CD4-positive, alpha-beta memory T cell (primary cell): ENCODE measurements at regions not wholly inside any gene's neighbourhood (a gene's known extent, or its start where the extent isn't known, plus 50 kb on each side); places are given as distances from the start of the nearest gene placed in this dataset.
"Not testable (repeated sequence)": the region's sequence is repeated elsewhere in the genome, so short reads cannot be mapped to it uniquely, and the experiment has no call there.

Experiments
- CTCF ChIA-PET: fragments of 350-600 bp; sonication (Branson Sonifier 250); formaldehyde crosslinking; loops from one replicate; lab custom pipeline; 2021; ENCODE audit warnings: inconsistent platforms; ENCODE audit not compliant: partially characterized antibody; lab: Charles Lee
- POLR2A ChIA-PET: fragments of 350-600 bp; sonication (Branson Sonifier 250); formaldehyde crosslinking; loops from one replicate; lab custom pipeline; 2021; ENCODE audit not compliant: partially characterized antibody; lab: Charles Lee
- DNase-seq, 5 donors: peaks; one replicate each; pipeline versions ENCODE4 v3.0.0 to v3.0.0-alpha.2; 2020 to 2022; ENCODE audit warnings: mixed read lengths in 1 of 5
- H3K27ac ChIP-seq: one replicate; pipeline ENCODE4 v1.7.0; 2013; ENCODE audit warnings: low read depth, low read length
- H3K27me3 ChIP-seq: 2 replicates; pipeline ENCODE4 v1.7.0; 2013; ENCODE audit warnings: mild to moderate bottlenecking, low read length, moderate library complexity; ENCODE audit not compliant: insufficient read depth
- H3K36me3 ChIP-seq: 2 replicates; pipeline ENCODE4 v1.7.0; 2013; ENCODE audit warnings: mild to moderate bottlenecking, low read length, moderate library complexity; ENCODE audit not compliant: insufficient read depth
- H3K4me1 ChIP-seq: 2 replicates; pipeline ENCODE4 v1.7.0; 2013; ENCODE audit warnings: mild to moderate bottlenecking, low read length, moderate library complexity; ENCODE audit not compliant: insufficient read depth
- H3K4me3 ChIP-seq, 2 donors: one replicate each; pipeline ENCODE4 v1.7.0; 2013; ENCODE audit warnings: low read length in 2 of 2, mild to moderate bottlenecking in 1 of 2
- H3K9me3 ChIP-seq, 2 donors: one replicate each; pipeline ENCODE4 v1.7.0; 2013; ENCODE audit warnings: low read length in 2 of 2, control low read depth in 1 of 2; ENCODE audit not compliant: control insufficient read depth in 1 of 2
- H3K27ac Mint-ChIP-seq, 7 donors: one replicate each; pipeline ENCODE4 v1.8.0; 2020 to 2021; ENCODE audit warnings: mixed read lengths in 7 of 7, mild to moderate bottlenecking in 6 of 7, inconsistent platforms in 3 of 7, moderate library complexity in 3 of 7
- H3K27me3 Mint-ChIP-seq, 2 donors: one replicate each; pipeline ENCODE4 v1.8.0; 2020 to 2021; ENCODE audit warnings: mixed read lengths in 2 of 2
- H3K36me3 Mint-ChIP-seq, 2 donors: one replicate each; pipeline ENCODE4 v1.8.0; 2020 to 2021; ENCODE audit warnings: mixed read lengths in 2 of 2, inconsistent platforms in 1 of 2, mild to moderate bottlenecking in 1 of 2
- H3K4me1 Mint-ChIP-seq, 4 donors: one replicate each; pipeline ENCODE4 v1.8.0; 2020 to 2021; ENCODE audit warnings: mixed read lengths in 4 of 4, mild to moderate bottlenecking in 1 of 4
- H3K4me3 Mint-ChIP-seq, 8 donors: one replicate each; pipeline ENCODE4 v1.8.0; 2020 to 2021; ENCODE audit warnings: mixed read lengths in 8 of 8, mild to moderate bottlenecking in 7 of 8, moderate library complexity in 6 of 8, inconsistent platforms in 3 of 8
- H3K9me3 Mint-ChIP-seq, 8 donors: one replicate each; pipeline ENCODE4 v1.8.0; 2020 to 2021; ENCODE audit warnings: mixed read lengths in 8 of 8, mild to moderate bottlenecking in 5 of 8, inconsistent platforms in 3 of 8, moderate library complexity in 1 of 8
- intact Hi-C: fragments of 100-400 bp; cut with micrococcal nuclease; formaldehyde crosslinking; loops from one replicate; pipeline ENCODE4 v1.15.1; 2023

DNA sequence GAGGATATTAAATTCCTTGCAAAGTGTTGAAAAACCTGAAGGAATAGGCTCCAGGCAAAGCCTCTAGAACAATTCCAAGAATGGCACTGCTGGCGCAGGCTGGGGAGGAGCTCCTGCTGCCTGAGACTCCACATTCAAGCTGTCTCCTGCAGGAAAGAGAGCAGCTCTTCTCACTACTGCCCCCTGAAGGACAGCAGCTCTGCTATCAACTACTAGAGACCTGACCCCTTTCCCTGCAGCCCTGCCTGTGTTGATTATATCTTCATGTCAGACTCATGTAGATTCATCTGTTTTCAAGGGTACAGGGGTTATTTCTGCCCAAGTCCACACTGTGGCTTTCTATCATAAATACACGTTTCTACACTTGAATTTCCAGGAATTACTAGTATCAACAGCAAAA lies 249.7 kb downstream of the RPIA start:
- POLR2A ChIA-PET, H3K4me1 ChIP-seq, H3K27me3 Mint-ChIP-seq, H3K36me3 ChIP-seq, CTCF ChIA-PET, H3K9me3 ChIP-seq, H3K27ac Mint-ChIP-seq, H3K4me3 Mint-ChIP-seq, H3K36me3 Mint-ChIP-seq, H3K4me3 ChIP-seq, H3K4me1 Mint-ChIP-seq, intact Hi-C loops, H3K27me3 ChIP-seq, H3K27ac ChIP-seq, DNase-seq, H3K9me3 Mint-ChIP-seq: not testable (repeated sequence)

DNA sequence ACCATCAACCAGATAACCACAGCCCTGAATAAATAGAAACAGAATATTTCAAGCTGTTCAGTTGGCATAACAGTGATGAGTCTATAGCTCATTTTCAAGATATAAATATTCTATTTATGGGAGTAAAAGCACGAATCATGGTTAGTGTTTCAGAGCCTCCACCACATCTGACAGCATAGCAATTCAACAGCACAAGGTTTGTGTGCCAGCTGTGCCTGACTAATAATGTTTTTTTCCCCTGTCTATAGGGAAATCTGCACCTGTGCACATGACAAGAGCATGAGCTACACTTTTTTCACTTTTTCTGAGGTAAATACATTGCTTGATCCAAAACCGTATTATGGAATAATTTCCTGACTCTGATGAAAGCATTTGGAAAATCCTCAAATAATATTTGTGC lies 251.3 kb downstream of the RPIA start:
- H3K27ac Mint-ChIP-seq, result no peak overlapping the region
- DNase-seq, result no peak
- no peak overlapping the region for H3K4me3 Mint-ChIP-seq
- no peak overlapping the region for H3K27ac ChIP-seq
- no peaks in the 10 kb centered on the region for H3K4me1 ChIP-seq
- peaks cover 2 to 5% of the 10 kb centered on the region in 2 donors for H3K27me3 Mint-ChIP-seq
- no peaks in the 10 kb centered on the region for H3K36me3 ChIP-seq
- POLR2A ChIA-PET, result no interaction called here
- no peak overlapping the region for H3K4me3 ChIP-seq
- no peaks in the 10 kb centered on the region for H3K9me3 Mint-ChIP-seq
- no peaks in the 10 kb centered on the region for H3K9me3 ChIP-seq
- H3K27me3 ChIP-seq, result no peaks in the 10 kb centered on the region
- H3K36me3 Mint-ChIP-seq, result no peaks in the 10 kb centered on the region
- intact Hi-C loops, result no loop called here
- no peaks in the 10 kb centered on the region for H3K4me1 Mint-ChIP-seq
- CTCF ChIA-PET, result no interaction called here

DNA sequence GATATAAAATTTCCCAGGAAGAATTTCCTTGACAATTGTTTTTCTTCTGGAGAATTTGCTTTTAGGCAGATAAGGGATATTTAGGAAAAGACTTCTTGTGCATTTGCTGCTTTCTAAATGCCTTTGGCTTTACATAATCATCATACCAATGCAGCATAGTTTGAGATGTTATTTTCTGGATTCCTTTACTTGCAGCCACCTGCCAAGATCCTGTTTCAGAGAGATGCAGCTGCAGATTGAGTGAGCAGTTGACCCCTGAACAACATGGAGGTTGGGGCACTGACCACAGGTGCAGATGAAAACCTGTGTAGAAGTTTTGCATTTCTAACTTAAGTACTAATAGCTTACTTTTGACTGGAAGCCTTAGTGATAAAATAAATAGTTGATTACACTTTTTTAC lies 257.9 kb downstream of the RPIA start:
- Histone ChIP-seq H3K9me3 (no peaks in the 10 kb centered on the region), H3K27ac (no peak overlapping the region), H3K36me3 (no peaks in the 10 kb centered on the region), H3K4me1 (no peaks in the 10 kb centered on the region), H3K27me3 (no peaks in the 10 kb centered on the region), H3K4me3 (no peak overlapping the region)
- ChIA-PET POLR2A (no interaction called here), CTCF (no interaction called here)
- H3K27me3 Mint-ChIP-seq, result peaks cover 6 to 9% of the 10 kb centered on the region in 2 donors
- no peak overlapping the region for H3K27ac Mint-ChIP-seq
- no peak for DNase-seq
- intact Hi-C loops, result no loop called here
- no peaks in the 10 kb centered on the region for H3K36me3 Mint-ChIP-seq
- peaks cover 0 to 4% (median 0%) of the 10 kb centered on the region in 8 donors for H3K9me3 Mint-ChIP-seq
- no peaks in the 10 kb centered on the region for H3K4me1 Mint-ChIP-seq
- H3K4me3 Mint-ChIP-seq, result no peak overlapping the region

DNA sequence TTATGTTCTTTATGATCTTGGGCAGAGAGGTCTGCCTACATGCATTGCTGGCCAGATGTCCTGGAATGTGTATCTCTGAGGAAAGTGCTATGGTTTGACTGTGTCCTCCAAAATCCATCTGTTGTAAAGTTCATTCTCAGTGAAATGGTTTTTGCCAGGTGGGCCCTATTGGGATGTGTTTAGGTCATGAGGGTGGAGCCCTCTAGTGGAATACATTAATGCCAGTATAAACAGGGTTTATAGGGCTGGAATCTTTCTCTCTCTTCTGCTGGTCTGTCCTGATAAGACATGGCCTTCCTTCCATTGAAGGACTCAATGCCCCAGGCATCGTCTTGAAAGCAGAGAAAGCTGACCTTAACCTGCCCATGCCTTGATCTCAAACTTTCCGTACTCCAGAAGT lies 258.5 kb downstream of the RPIA start:
- Mint-ChIP-seq H3K4me1 (no peaks in the 10 kb centered on the region), H3K36me3 (no peaks in the 10 kb centered on the region), H3K27ac (no peak overlapping the region), H3K9me3 (peaks cover 0 to 6% (median 0%) of the 10 kb centered on the region in 8 donors), H3K4me3 (no peak overlapping the region), H3K27me3 (peaks cover 6 to 9% of the 10 kb centered on the region in 2 donors)
- Histone ChIP-seq H3K36me3 (no peaks in the 10 kb centered on the region), H3K4me1 (no peaks in the 10 kb centered on the region), H3K27ac (no peak overlapping the region), H3K27me3 (no peaks in the 10 kb centered on the region), H3K9me3 (no peaks in the 10 kb centered on the region), H3K4me3 (no peak overlapping the region)
- ChIA-PET CTCF (interaction anchor here (1.2 kb wide), 1 partner anchor 70 kb away, joined by 5 read pairs; no protein-coding TSS in a partner anchor), POLR2A (no interaction called here)
- DNase-seq, result no peak
- intact Hi-C loops, result no loop called here

DNA sequence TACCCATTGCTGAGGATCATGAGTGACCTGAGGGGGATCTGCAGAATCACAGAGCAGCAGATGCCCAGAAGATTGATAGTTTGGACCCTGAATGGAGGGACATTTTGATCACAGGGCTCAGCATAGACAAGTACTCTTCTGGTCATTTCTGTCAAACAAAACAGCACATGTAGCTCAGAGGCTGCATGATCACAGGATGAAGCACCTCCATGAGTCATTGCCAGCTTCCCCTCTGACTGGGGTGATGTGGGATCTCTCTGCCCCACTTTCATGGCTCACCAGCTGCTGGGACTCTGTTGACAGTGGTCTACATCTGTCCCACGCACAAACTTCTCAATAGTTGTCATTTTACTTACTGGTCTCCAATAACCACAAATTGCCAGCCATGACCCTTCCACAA lies 264.1 kb downstream of the RPIA start:
- Mint-ChIP-seq H3K4me1 (no peaks in the 10 kb centered on the region), H3K27me3 (peaks cover 4 to 14% of the 10 kb centered on the region in 2 donors), H3K4me3 (no peak overlapping the region), H3K9me3 (peaks cover 0 to 3% (median 0%) of the 10 kb centered on the region in 8 donors), H3K27ac (no peak overlapping the region), H3K36me3 (no peaks in the 10 kb centered on the region)
- DNase-seq, result no peak
- Histone ChIP-seq H3K4me1 (no peaks in the 10 kb centered on the region), H3K9me3 (no peaks in the 10 kb centered on the region), H3K27ac (no peak overlapping the region), H3K27me3 (no peaks in the 10 kb centered on the region), H3K4me3 (no peak overlapping the region), H3K36me3 (no peaks in the 10 kb centered on the region)
- ChIA-PET POLR2A (no interaction called here), CTCF (no interaction called here)
- intact Hi-C loops, result no loop called here

DNA sequence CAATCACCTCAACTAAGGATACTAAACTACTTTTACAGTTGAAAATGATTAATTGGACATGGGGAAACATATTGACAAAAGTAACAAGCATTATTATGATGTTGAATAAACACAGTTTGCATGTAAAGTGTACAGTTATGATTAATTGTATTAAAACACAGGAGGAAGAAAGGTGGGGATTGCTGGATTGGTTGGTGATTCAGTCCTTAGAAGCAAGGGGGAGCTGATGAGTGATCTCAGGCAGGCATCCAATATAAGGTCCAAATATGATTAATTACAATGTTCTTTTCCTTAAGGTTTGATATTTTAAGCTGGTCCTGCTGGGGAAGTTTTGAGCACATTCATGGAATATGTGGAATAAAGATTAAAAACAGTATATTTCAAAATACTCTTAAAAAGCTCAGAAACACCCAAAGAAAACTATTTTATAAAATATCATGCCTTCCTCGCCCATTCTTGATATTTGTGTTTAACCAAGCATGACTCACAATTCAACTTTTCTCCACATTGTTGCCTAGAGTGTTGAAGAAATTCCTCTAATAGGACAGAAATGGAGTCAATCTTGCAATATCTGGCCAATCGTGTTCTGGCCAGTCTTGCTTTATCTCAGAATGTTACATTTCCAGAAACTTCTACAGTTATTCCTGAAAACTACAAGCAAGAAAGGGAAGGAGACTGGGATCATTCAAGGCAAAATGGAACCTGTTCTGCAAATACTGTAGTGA lies 268.2 kb downstream of the RPIA start:
- no peaks in the 10 kb centered on the region for H3K4me1 Mint-ChIP-seq
- no peak overlapping the region for H3K4me3 ChIP-seq
- no peaks in the 10 kb centered on the region for H3K4me1 ChIP-seq
- H3K9me3 Mint-ChIP-seq, result peaks cover 0 to 2% (median 0%) of the 10 kb centered on the region in 8 donors
- no peak overlapping the region for H3K27ac ChIP-seq
- no peaks in the 10 kb centered on the region for H3K27me3 ChIP-seq
- CTCF ChIA-PET, result no interaction called here
- intact Hi-C loops, result no loop called here
- DNase-seq, result no peak
- POLR2A ChIA-PET, result no interaction called here
- no peaks in the 10 kb centered on the region for H3K36me3 ChIP-seq
- H3K4me3 Mint-ChIP-seq, result no peak overlapping the region
- H3K36me3 Mint-ChIP-seq, result no peaks in the 10 kb centered on the region
- no peaks in the 10 kb centered on the region for H3K9me3 ChIP-seq
- peaks cover 0 to 7% of the 10 kb centered on the region in 2 donors for H3K27me3 Mint-ChIP-seq
- H3K27ac Mint-ChIP-seq, result no peak overlapping the region

DNA sequence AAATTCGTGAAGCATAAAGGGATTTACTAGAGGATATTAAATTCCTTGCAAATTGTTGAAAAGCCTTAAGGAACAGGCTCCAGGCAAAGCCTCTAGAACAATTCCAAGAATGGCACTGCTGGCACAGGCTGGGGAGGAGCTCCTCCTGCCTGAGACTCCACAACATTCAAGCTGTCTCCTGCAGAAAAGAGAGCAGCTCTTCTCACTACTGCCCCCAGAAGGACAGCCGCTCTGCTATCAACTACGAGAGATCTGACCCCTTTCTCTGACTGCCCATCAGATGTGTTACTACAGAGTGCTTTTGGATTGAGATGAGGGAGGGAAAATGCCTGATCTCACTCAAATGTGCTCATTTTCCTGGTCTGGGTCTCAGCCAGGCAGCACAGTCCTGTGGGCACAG lies 269.9 kb downstream of the RPIA start:
- H3K4me3 ChIP-seq, DNase-seq, intact Hi-C loops, H3K4me1 ChIP-seq, H3K36me3 Mint-ChIP-seq, H3K27ac ChIP-seq, CTCF ChIA-PET, H3K4me1 Mint-ChIP-seq, H3K27me3 ChIP-seq, H3K4me3 Mint-ChIP-seq, H3K36me3 ChIP-seq, POLR2A ChIA-PET, H3K9me3 Mint-ChIP-seq, H3K27ac Mint-ChIP-seq, H3K9me3 ChIP-seq: not testable (repeated sequence)
- peaks cover 0 to 12% of the 10 kb centered on the region in 2 donors for H3K27me3 Mint-ChIP-seq
